Hepatocyte (in vitro differentiated cells): ENCODE measurements at regions not wholly inside any gene's neighbourhood (a gene's known extent, or its start where the extent isn't known, plus 50 kb on each side); places are given as distances from the start of the nearest gene placed in this dataset.

ENCODE experiments used
- CTCF ChIP-seq: fragments of 200-600 bp; sonication (generic); IDR thresholded peaks from 2 replicates; pipeline ENCODE4 v1.5.1; 2016; ENCODE audit warnings: antibody characterized with exemption, mild to moderate bottlenecking; ENCODE audit not compliant: poor library complexity
- EZH2phosphoT487 ChIP-seq: fragments of 200-600 bp; sonication (generic); IDR thresholded peaks from one replicate; pipeline ENCODE4 v1.6.1; 2018; ENCODE audit warnings: antibody characterized with exemption, mild to moderate bottlenecking, low read depth, moderate library complexity; ENCODE audit not compliant: unreplicated experiment, severe bottlenecking

GRCh38 chr4:154084864-154085263, 296.0 kb upstream of the SFRP2 start:
- TF ChIP-seq CTCF (no peak), EZH2phosphoT487 (no peak)
